Neural progenitor cell (in vitro differentiated cells): ENCODE measurements at regions not wholly inside any gene's neighbourhood (a gene's known extent, or its start where the extent isn't known, plus 50 kb on each side); places are given as distances from the start of the nearest gene placed in this dataset.

Experiments
- DNase-seq: peaks from one replicate; pipeline ENCODE4 v3.0.0-alpha.2; 2016; ENCODE audit warnings: low spot score
- H2AFZ ChIP-seq: fragments of 200-600 bp; sonication (generic); replicated peaks from 2 replicates; pipeline ENCODE4 v1.6.1; 2016; ENCODE audit warnings: antibody characterized with exemption
- H3F3A ChIP-seq: fragments of 200-600 bp; sonication (generic); 2 replicates; pipeline ENCODE4 v1.6.1; 2016; ENCODE audit warnings: antibody characterized with exemption, low read depth
- H3K27ac ChIP-seq: fragments of 200-600 bp; sonication (generic); 2 replicates; pipeline ENCODE4 v1.5.1; 2016; ENCODE audit warnings: mild to moderate bottlenecking
- H3K27me3 ChIP-seq: fragments of 200-600 bp; sonication (generic); 2 replicates; pipeline ENCODE4 v1.6.1; 2016; ENCODE audit warnings: mild to moderate bottlenecking, moderate library complexity
- H3K36me3 ChIP-seq: fragments of 200-600 bp; sonication (generic); 2 replicates; pipeline ENCODE4 v1.5.1; 2016
- H3K4me1 ChIP-seq: fragments of 200-600 bp; sonication (generic); 2 replicates; pipeline ENCODE4 v1.6.1; 2016; ENCODE audit warnings: mixed run types
- H3K4me2 ChIP-seq: fragments of 200-600 bp; sonication (generic); 2 replicates; pipeline ENCODE4 v1.6.1; 2016
- H3K4me3 ChIP-seq: fragments of 200-600 bp; sonication (generic); 2 replicates; pipeline ENCODE4 v1.5.1; 2016
- H3K79me2 ChIP-seq: fragments of 200-600 bp; sonication (generic); 2 replicates; pipeline ENCODE4 v1.6.1; 2016; ENCODE audit warnings: low read depth
- H3K9ac ChIP-seq: fragments of 200-600 bp; sonication (generic); 2 replicates; pipeline ENCODE4 v1.6.1; 2016
- H3K9me3 ChIP-seq: fragments of 200-600 bp; sonication (generic); 2 replicates; pipeline ENCODE4 v1.5.1; 2016; ENCODE audit warnings: low read depth
- H4K20me1 ChIP-seq: fragments of 200-600 bp; sonication (generic); 2 replicates; pipeline ENCODE4 v1.6.1; 2016; ENCODE audit warnings: low read depth
- H3K27ac Mint-ChIP-seq: 3 replicates; pipeline ENCODE4 v1.8.0; 2021; ENCODE audit warnings: mixed read lengths
- H3K27me3 Mint-ChIP-seq: 2 replicates; pipeline ENCODE4 v1.8.0; 2022; ENCODE audit warnings: low read depth, mild to moderate bottlenecking, inconsistent platforms, moderate library complexity, mixed read lengths; ENCODE audit not compliant: insufficient read depth
- H3K36me3 Mint-ChIP-seq: 3 replicates; pipeline ENCODE4 v1.8.0; 2021; ENCODE audit warnings: mixed read lengths
- H3K4me1 Mint-ChIP-seq: 3 replicates; pipeline ENCODE4 v1.8.0; 2021; ENCODE audit warnings: mixed read lengths
- H3K4me3 Mint-ChIP-seq: 3 replicates; pipeline ENCODE4 v1.8.0; 2021; ENCODE audit warnings: mild to moderate bottlenecking, moderate library complexity, mixed read lengths
- H3K9me3 Mint-ChIP-seq: 3 replicates; pipeline ENCODE4 v1.8.0; 2020; ENCODE audit warnings: mixed read lengths
- EZH2 ChIP-seq: fragments of 200-600 bp; sonication (generic); IDR thresholded peaks from 2 replicates; pipeline ENCODE4 v1.6.1; 2017; ENCODE audit warnings: antibody characterized with exemption, mild to moderate bottlenecking, moderate library complexity
- EZH2phosphoT487 ChIP-seq: fragments of 200-600 bp; sonication (generic); IDR thresholded peaks from 2 replicates; pipeline ENCODE4 v1.6.1; 2017; ENCODE audit warnings: antibody characterized with exemption
- TF ChIP-seq, protein P1 (sequence below): fragments of 200-600 bp; sonication (generic); IDR thresholded peaks from 2 replicates; pipeline ENCODE4 v1.5.1; 2017; ENCODE audit warnings: antibody characterized with exemption, mild to moderate bottlenecking

DNA sequence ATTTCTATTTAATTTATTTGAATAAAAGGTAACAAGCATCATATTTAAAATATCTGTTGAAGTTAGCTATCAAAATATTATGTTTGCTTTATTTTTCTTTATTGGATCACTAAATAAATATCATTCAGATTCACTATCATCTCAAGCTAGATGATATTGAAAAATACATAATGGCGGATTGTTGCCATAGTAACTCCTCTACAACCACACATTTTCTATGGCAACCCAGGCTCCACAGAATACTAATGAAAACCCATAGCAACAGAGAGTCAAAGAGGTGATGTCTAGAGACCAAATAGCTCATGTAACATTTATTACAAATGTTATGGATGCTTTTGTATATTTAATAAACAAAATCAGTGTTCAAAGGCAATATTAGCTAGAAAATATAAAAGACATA, 148.9 kb upstream of the CDK1 start:
- H3K4me3 Mint-ChIP-seq, result no peak overlapping the region

DNA sequence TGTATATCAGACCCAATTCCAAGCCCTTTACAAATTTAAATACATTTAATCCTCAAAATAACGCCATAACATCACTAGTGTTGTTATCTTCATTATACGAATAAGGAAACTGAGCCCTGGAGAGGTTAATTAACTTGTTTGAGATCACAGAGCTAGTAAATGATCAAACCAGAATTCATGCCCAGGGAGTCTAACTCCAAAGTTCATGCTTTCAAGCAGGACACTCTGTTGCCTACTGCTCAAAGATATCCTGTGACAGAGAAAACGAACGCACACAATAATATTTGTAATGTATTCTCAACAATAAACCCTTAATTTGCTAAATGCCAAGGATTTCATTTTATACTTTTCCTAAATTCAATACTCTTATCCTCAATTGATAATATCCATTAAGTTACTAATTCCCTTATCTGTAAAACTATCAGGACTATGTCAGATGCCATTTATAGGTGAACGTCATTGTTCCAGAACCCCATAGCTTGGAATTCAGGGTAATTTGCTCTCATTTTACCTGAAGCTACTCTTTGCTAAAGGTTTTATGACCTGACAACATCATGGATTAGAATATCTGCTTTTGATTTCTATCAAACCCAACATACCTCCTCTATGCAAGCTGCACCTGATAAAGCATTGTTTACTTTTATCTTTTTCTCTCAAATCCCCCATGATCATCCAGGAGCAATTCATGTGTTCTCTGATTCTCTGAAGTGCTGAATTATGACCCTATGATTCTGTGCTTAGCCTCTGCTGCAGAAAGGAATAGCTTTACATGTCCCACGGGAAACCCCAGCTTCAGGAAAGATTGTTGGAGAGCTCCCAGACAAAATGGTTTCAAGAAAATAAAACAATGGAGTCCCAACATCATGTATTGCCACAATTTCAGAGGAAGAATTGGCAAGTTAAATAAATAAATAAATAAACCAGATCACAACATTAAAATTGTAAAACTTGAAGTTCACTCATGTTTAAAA, 150.2 kb upstream of the CDK1 start:
- no peaks in the 10 kb centered on the region for H3K27me3 ChIP-seq
- H3K27ac ChIP-seq, result no peak overlapping the region
- H3K36me3 ChIP-seq, result no peaks in the 10 kb centered on the region
- H3K4me2 ChIP-seq, result no peak overlapping the region
- Mint-ChIP-seq H3K27me3 (peaks cover 2% of the 10 kb centered on the region), H3K4me1 (peaks cover 17% of the 10 kb centered on the region), H3K27ac (peak overlapping the region; percentile 14), H3K4me3 (no peak overlapping the region), H3K9me3 (no peaks in the 10 kb centered on the region), H3K36me3 (no peaks in the 10 kb centered on the region)
- DNase-seq, result no peak
- H2AFZ ChIP-seq, result no peak overlapping the region
- TF ChIP-seq, protein P1, sequence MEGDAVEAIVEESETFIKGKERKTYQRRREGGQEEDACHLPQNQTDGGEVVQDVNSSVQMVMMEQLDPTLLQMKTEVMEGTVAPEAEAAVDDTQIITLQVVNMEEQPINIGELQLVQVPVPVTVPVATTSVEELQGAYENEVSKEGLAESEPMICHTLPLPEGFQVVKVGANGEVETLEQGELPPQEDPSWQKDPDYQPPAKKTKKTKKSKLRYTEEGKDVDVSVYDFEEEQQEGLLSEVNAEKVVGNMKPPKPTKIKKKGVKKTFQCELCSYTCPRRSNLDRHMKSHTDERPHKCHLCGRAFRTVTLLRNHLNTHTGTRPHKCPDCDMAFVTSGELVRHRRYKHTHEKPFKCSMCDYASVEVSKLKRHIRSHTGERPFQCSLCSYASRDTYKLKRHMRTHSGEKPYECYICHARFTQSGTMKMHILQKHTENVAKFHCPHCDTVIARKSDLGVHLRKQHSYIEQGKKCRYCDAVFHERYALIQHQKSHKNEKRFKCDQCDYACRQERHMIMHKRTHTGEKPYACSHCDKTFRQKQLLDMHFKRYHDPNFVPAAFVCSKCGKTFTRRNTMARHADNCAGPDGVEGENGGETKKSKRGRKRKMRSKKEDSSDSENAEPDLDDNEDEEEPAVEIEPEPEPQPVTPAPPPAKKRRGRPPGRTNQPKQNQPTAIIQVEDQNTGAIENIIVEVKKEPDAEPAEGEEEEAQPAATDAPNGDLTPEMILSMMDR, result no peak
- TF ChIP-seq EZH2 (no peak), EZH2phosphoT487 (no peak)
- no peak overlapping the region for H3K4me3 ChIP-seq
- H3K79me2 ChIP-seq, result no peaks in the 10 kb centered on the region
- no peaks in the 10 kb centered on the region for H4K20me1 ChIP-seq
- H3K9me3 ChIP-seq, result no peaks in the 10 kb centered on the region
- no peak overlapping the region for H3K9ac ChIP-seq
- H3F3A ChIP-seq, result no peaks in the 10 kb centered on the region
- H3K4me1 ChIP-seq, result no peaks in the 10 kb centered on the region

More for the DNA sequence above, 148.9 kb upstream of the CDK1 start:
- Histone ChIP-seq H3K27ac (no peak overlapping the region), H3K9me3 (no peaks in the 10 kb centered on the region), H3K36me3 (no peaks in the 10 kb centered on the region), H3F3A (no peaks in the 10 kb centered on the region), H4K20me1 (no peaks in the 10 kb centered on the region), H3K27me3 (no peaks in the 10 kb centered on the region), H3K4me3 (no peak overlapping the region), H2AFZ (no peak overlapping the region), H3K9ac (no peak overlapping the region), H3K79me2 (no peaks in the 10 kb centered on the region), H3K4me2 (no peak overlapping the region), H3K4me1 (no peaks in the 10 kb centered on the region)
- H3K9me3 Mint-ChIP-seq, result no peaks in the 10 kb centered on the region
- H3K27ac Mint-ChIP-seq, result no peak overlapping the region
- H3K36me3 Mint-ChIP-seq, result no peaks in the 10 kb centered on the region
- TF ChIP-seq EZH2phosphoT487 (no peak), EZH2 (no peak)
- TF ChIP-seq, protein P1, result no peak
- no peak for DNase-seq
- H3K27me3 Mint-ChIP-seq, result peaks cover 2% of the 10 kb centered on the region
- peaks cover 17% of the 10 kb centered on the region for H3K4me1 Mint-ChIP-seq

DNA sequence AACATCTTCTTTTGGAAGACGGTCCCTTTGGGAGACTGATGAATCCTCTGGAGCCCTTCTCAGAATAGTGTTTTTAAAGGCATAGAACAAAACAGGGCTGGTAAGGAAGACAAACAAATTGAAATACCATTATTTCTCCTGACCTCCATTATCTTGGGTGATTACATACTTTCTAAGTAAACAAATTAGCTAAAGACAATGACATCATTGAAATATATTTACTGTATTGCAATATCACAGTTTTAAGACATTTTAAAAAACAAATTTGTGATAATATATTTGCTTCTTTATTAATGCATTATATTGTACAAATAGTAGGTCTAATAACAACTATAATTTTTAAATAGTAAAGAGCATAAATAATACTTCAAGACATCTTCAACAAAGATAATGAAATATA, 152.2 kb upstream of the CDK1 start:
- H3K4me3 ChIP-seq, result no peak overlapping the region
- H3K4me1 Mint-ChIP-seq, result peaks cover 17% of the 10 kb centered on the region
- H3K4me3 Mint-ChIP-seq, result no peak overlapping the region
- TF ChIP-seq EZH2 (no peak), EZH2phosphoT487 (no peak)
- TF ChIP-seq, protein P1, result no peak
- no peaks in the 10 kb centered on the region for H3K27me3 ChIP-seq
- no peak overlapping the region for H3K27ac Mint-ChIP-seq
- H4K20me1 ChIP-seq, result no peaks in the 10 kb centered on the region
- no peaks in the 10 kb centered on the region for H3K4me1 ChIP-seq
- no peak for DNase-seq
- no peaks in the 10 kb centered on the region for H3K9me3 ChIP-seq
- H3K36me3 Mint-ChIP-seq, result no peaks in the 10 kb centered on the region
- no peak overlapping the region for H3K27ac ChIP-seq
- H3K4me2 ChIP-seq, result no peak overlapping the region
- H3K9me3 Mint-ChIP-seq, result no peaks in the 10 kb centered on the region
- H3K27me3 Mint-ChIP-seq, result peaks cover 2% of the 10 kb centered on the region
- no peaks in the 10 kb centered on the region for H3K79me2 ChIP-seq
- no peak overlapping the region for H2AFZ ChIP-seq
- no peaks in the 10 kb centered on the region for H3F3A ChIP-seq
- H3K36me3 ChIP-seq, result no peaks in the 10 kb centered on the region
- H3K9ac ChIP-seq, result no peak overlapping the region
